Gastroesophageal sphincter (tissue), 4 donors: ENCODE measurements at regions not wholly inside any gene's neighbourhood (a gene's known extent, or its start where the extent isn't known, plus 50 kb on each side); places are given as distances from the start of the nearest gene placed in this dataset.

Source experiments
- ATAC-seq: fragments of 150-250 bp; one replicate; pipeline ENCODE4 v1.9.1; 2016; ENCODE audit warnings: mild to moderate bottlenecking, moderate library complexity
- H3K27ac ChIP-seq, 4 donors: fragments of 200-600 bp; sonication (generic) in 3 of 4; 1 replicate in 3 of 4; 2 replicates in 1 of 4; pipeline ENCODE4 v1.5.1; 2016 to 2019
- H3K27me3 ChIP-seq: fragments of 200-600 bp; sonication (generic); one replicate; pipeline ENCODE4 v1.5.1; 2019
- H3K36me3 ChIP-seq, 2 donors: fragments of 200-600 bp; sonication (generic); one replicate each; pipeline ENCODE4 v1.5.1; 2019; ENCODE audit warnings: control low read depth in 1 of 2
- H3K4me1 ChIP-seq, 3 donors: fragments of 200-600 bp; sonication (generic); 1 replicate in 2 of 3; 2 replicates in 1 of 3; pipeline ENCODE4 v1.5.1; 2016 to 2019; ENCODE audit warnings: control low read depth in 2 of 3
- H3K4me3 ChIP-seq, 2 donors: fragments of 200-600 bp; sonication (generic); one replicate each; pipeline ENCODE4 v1.5.1; 2019; ENCODE audit warnings: mild to moderate bottlenecking in 1 of 2, moderate library complexity in 1 of 2
- H3K9me3 ChIP-seq, 3 donors: fragments of 200-600 bp; sonication (generic); one replicate each; pipeline ENCODE4 v1.5.1; 2017 to 2019; ENCODE audit warnings: control low read depth in 2 of 3
- EP300 ChIP-seq: sonication (generic); formaldehyde crosslinking; IDR thresholded peaks from one replicate; pipeline ENCODE4 v1.6.1; 2017; ENCODE audit warnings: antibody characterized with exemption, mild to moderate bottlenecking
- POLR2A ChIP-seq, 2 donors: fragments of 450-650 bp; IDR thresholded peaks; one replicate each; pipeline ENCODE4 v1.6.1; 2017; ENCODE audit warnings: antibody characterized with exemption in 2 of 2, mild to moderate bottlenecking in 2 of 2, moderate library complexity in 1 of 2
- POLR2AphosphoS5 ChIP-seq: sonication (generic); formaldehyde crosslinking; IDR thresholded peaks from one replicate; pipeline ENCODE4 v1.6.1; 2017; ENCODE audit warnings: antibody characterized with exemption
- WGBS, 2 donors: methylation state at CpG; one replicate each; pipeline ENCODE4 v1.1.5; 2018; ENCODE audit warnings: low coverage in 1 of 2; 5-methylcytosine and 5-hydroxymethylcytosine counted together
- small RNA-seq, 4 donors: library from RNA; depleted of rRNA; stranded (forward); fragments of <200 nt; gene quantifications; one replicate each; pipeline ENCODE3, GENCODE V24; 2016
- TF ChIP-seq, protein P1 (sequence below), 4 experiments: fragments of 200-600 bp in 2 of 4; fragments of 450-650 bp in 2 of 4; sonication (generic) in 1 of 4; IDR thresholded peaks; one replicate each; pipeline ENCODE4 v1.5.1; 2017 to 2019; ENCODE audit warnings: antibody characterized with exemption in 4 of 4, mild to moderate bottlenecking in 2 of 4, moderate library complexity in 2 of 4

DNA sequence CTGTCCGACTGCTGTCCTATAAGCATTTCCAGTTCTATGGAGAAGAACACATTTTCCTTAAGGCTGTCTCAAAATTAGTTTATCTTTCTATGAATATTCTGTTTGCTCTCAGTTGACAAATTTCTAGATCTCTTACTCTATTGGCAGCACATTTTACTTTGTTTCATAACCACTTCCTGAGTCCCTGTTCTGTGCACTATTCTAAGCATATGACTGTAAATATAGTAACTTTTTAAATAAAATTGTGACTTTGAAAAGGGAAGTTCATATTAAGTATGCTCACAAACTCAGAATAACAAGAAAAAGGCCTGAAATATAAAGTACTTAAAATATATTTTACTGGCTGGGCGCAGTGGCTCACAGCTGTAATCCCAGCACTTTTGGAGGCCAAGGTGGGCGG, 56.5 kb upstream of the HTR2A start:
- Histone ChIP-seq H3K27me3 (no peaks in the 10 kb centered on the region), H3K27ac (no peak overlapping the region), H3K36me3 (no peaks in the 10 kb centered on the region), H3K4me1 (no peaks in the 10 kb centered on the region), H3K9me3 (no peaks in the 10 kb centered on the region), H3K4me3 (no peak overlapping the region)
- ATAC-seq = no peak
- TF ChIP-seq, protein P1, sequence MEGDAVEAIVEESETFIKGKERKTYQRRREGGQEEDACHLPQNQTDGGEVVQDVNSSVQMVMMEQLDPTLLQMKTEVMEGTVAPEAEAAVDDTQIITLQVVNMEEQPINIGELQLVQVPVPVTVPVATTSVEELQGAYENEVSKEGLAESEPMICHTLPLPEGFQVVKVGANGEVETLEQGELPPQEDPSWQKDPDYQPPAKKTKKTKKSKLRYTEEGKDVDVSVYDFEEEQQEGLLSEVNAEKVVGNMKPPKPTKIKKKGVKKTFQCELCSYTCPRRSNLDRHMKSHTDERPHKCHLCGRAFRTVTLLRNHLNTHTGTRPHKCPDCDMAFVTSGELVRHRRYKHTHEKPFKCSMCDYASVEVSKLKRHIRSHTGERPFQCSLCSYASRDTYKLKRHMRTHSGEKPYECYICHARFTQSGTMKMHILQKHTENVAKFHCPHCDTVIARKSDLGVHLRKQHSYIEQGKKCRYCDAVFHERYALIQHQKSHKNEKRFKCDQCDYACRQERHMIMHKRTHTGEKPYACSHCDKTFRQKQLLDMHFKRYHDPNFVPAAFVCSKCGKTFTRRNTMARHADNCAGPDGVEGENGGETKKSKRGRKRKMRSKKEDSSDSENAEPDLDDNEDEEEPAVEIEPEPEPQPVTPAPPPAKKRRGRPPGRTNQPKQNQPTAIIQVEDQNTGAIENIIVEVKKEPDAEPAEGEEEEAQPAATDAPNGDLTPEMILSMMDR (IDR thresholded peaks at IDR 0.05) = no peak
- TF ChIP-seq POLR2AphosphoS5 (no peak), EP300 (no peak), POLR2A (IDR thresholded peaks at IDR 0.05) (no peak)
- 71 to 83% methylated on average over 3 of the region's 3 CpGs for WGBS, 2 donors

GRCh38 chr13:46951516-46951915, 54.7 kb upstream of the HTR2A start:
- no peaks in the 10 kb centered on the region for H3K27me3 ChIP-seq
- ATAC-seq = no peak
- TF ChIP-seq POLR2AphosphoS5 = no peak
- no peak for TF ChIP-seq EP300
- H3K9me3 ChIP-seq = no peaks in the 10 kb centered on the region
- H3K36me3 ChIP-seq = no peaks in the 10 kb centered on the region
- H3K27ac ChIP-seq = no peak overlapping the region
- H3K4me1 ChIP-seq = no peaks in the 10 kb centered on the region
- no peak overlapping the region for H3K4me3 ChIP-seq
- WGBS, 2 donors = 82 to 100% methylated on average over 1 to 6 of the region's 6 CpGs

- ATAC-seq = no peak
- no peaks in the 10 kb centered on the region for H3K4me1 ChIP-seq
- H3K27ac ChIP-seq = no peak overlapping the region
- H3K9me3 ChIP-seq = no peaks in the 10 kb centered on the region
- no peaks in the 10 kb centered on the region for H3K36me3 ChIP-seq
- no peaks in the 10 kb centered on the region for H3K27me3 ChIP-seq
- 87 to 97% methylated on average over 3 of the region's 3 CpGs for WGBS, 2 donors
- H3K4me3 ChIP-seq = no peak overlapping the region
- TF ChIP-seq, protein P1 (IDR thresholded peaks at IDR 0.05) = no peak
- no peak for TF ChIP-seq EP300
- TF ChIP-seq POLR2A (IDR thresholded peaks at IDR 0.05) = no peak
- TF ChIP-seq POLR2AphosphoS5 = no peak
Observed at GRCh38 chr13:46949211-46949610, 52.4 kb upstream of the HTR2A start.

GRCh38 chr13:46948338-46948737, 51.5 kb upstream of the HTR2A start:
- no peaks in the 10 kb centered on the region for H3K36me3 ChIP-seq
- no peak overlapping the region for H3K4me3 ChIP-seq
- ATAC-seq = no peak
- 84 to 90% methylated on average over 2 to 4 of the region's 4 CpGs for WGBS, 2 donors
- H3K4me1 ChIP-seq = no peaks in the 10 kb centered on the region
- no peak overlapping the region for H3K27ac ChIP-seq
- TF ChIP-seq POLR2A (IDR thresholded peaks at IDR 0.05) = no peak
- no peak for TF ChIP-seq EP300
- TF ChIP-seq POLR2AphosphoS5 = no peak
- TF ChIP-seq, protein P1 (IDR thresholded peaks at IDR 0.05) = no peak
- H3K27me3 ChIP-seq = no peaks in the 10 kb centered on the region
- H3K9me3 ChIP-seq = no peaks in the 10 kb centered on the region

GRCh38 chr13:46947425-46948191, 50.8 kb upstream of the HTR2A start:
- WGBS, 2 donors = 76 to 80% methylated on average over 2 to 4 of the region's 4 CpGs
- no peak for ATAC-seq
- no peak overlapping the region for H3K4me3 ChIP-seq
- no peaks in the 10 kb centered on the region for H3K4me1 ChIP-seq
- TF ChIP-seq POLR2A (IDR thresholded peaks at IDR 0.05) (no peak), POLR2AphosphoS5 (no peak), EP300 (no peak)
- TF ChIP-seq, protein P1 (IDR thresholded peaks at IDR 0.05) = no peak
- no peaks in the 10 kb centered on the region for H3K36me3 ChIP-seq
- H3K9me3 ChIP-seq = no peaks in the 10 kb centered on the region
- H3K27ac ChIP-seq = no peak overlapping the region
- H3K27me3 ChIP-seq = no peaks in the 10 kb centered on the region

Small RNAs in the stretch of these regions (small RNA-seq; reads per million reads assigned to genes)
- gene GNG5P5 (0 reads per million in 4 donors), gene RN7SL700P (0 reads per million in 4 donors)
